Endothelial cell (in vitro differentiated cells): ENCODE measurements at regions not wholly inside any gene's neighbourhood (a gene's known extent, or its start where the extent isn't known, plus 50 kb on each side); places are given as distances from the start of the nearest gene placed in this dataset.

Source experiments
- DNase-seq: peaks from one replicate; pipeline ENCODE4 v3.0.0; 2021; ENCODE audit warnings: low spot score
- H3K27ac Mint-ChIP-seq: one replicate; pipeline ENCODE4 v1.8.0; 2021; ENCODE audit warnings: mixed read lengths, inconsistent platforms; ENCODE audit not compliant: unreplicated experiment
- H3K27me3 Mint-ChIP-seq: one replicate; pipeline ENCODE4 v1.8.0; 2021; ENCODE audit warnings: mild to moderate bottlenecking, moderate library complexity, mixed read lengths, inconsistent platforms; ENCODE audit not compliant: unreplicated experiment
- H3K36me3 Mint-ChIP-seq: one replicate; pipeline ENCODE4 v1.8.0; 2021; ENCODE audit warnings: mild to moderate bottlenecking, low read depth, mixed read lengths, inconsistent platforms; ENCODE audit not compliant: unreplicated experiment
- H3K4me1 Mint-ChIP-seq: one replicate; pipeline ENCODE4 v1.8.0; 2021; ENCODE audit warnings: mild to moderate bottlenecking, mixed read lengths, inconsistent platforms; ENCODE audit not compliant: unreplicated experiment
- H3K4me3 Mint-ChIP-seq: one replicate; pipeline ENCODE4 v1.8.0; 2021; ENCODE audit warnings: mild to moderate bottlenecking, mixed read lengths, inconsistent platforms; ENCODE audit not compliant: unreplicated experiment
- H3K9me3 Mint-ChIP-seq: one replicate; pipeline ENCODE4 v1.8.0; 2021; ENCODE audit warnings: mixed read lengths, inconsistent platforms; ENCODE audit not compliant: unreplicated experiment
- TF ChIP-seq, protein P1 (sequence below): fragments of 200-600 bp; sonication (generic); IDR thresholded peaks from one replicate; pipeline ENCODE4 v1.5.0; 2021; ENCODE audit warnings: antibody characterized with exemption; ENCODE audit not compliant: unreplicated experiment

DNA sequence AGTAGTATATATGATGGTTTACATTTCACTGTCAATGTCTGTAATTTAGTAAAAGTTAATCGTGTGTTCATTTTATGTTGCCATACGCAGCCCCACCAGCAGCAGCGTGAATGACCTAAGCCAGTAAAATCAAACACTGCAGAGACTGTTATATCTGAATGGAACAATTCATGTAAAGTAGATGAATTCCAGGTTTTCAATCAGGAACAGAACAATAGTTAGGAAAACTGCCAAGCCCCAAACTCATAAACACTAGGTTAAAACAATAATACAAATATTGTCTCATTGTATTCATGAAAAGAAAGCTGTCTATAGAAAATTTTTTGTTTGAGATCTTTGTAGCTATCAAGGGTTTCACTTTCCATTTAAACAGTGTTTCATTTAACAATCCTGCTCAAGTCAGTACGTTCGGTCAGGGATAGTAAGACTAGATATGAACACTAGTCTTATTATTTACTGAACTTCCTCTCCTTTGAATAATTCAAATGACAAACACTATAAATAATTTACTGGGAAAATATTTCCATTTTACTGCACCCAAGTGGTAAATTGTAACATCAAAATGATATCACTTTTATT, 256.8 kb upstream of the FLRT2 start:
- no peak overlapping the region for H3K4me3 Mint-ChIP-seq
- no peaks in the 10 kb centered on the region for H3K36me3 Mint-ChIP-seq
- no peaks in the 10 kb centered on the region for H3K9me3 Mint-ChIP-seq
- H3K27ac Mint-ChIP-seq, result no peak overlapping the region
- no peak for DNase-seq
- no peaks in the 10 kb centered on the region for H3K4me1 Mint-ChIP-seq
- no peaks in the 10 kb centered on the region for H3K27me3 Mint-ChIP-seq
- TF ChIP-seq, protein P1, sequence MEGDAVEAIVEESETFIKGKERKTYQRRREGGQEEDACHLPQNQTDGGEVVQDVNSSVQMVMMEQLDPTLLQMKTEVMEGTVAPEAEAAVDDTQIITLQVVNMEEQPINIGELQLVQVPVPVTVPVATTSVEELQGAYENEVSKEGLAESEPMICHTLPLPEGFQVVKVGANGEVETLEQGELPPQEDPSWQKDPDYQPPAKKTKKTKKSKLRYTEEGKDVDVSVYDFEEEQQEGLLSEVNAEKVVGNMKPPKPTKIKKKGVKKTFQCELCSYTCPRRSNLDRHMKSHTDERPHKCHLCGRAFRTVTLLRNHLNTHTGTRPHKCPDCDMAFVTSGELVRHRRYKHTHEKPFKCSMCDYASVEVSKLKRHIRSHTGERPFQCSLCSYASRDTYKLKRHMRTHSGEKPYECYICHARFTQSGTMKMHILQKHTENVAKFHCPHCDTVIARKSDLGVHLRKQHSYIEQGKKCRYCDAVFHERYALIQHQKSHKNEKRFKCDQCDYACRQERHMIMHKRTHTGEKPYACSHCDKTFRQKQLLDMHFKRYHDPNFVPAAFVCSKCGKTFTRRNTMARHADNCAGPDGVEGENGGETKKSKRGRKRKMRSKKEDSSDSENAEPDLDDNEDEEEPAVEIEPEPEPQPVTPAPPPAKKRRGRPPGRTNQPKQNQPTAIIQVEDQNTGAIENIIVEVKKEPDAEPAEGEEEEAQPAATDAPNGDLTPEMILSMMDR, result no peak

DNA sequence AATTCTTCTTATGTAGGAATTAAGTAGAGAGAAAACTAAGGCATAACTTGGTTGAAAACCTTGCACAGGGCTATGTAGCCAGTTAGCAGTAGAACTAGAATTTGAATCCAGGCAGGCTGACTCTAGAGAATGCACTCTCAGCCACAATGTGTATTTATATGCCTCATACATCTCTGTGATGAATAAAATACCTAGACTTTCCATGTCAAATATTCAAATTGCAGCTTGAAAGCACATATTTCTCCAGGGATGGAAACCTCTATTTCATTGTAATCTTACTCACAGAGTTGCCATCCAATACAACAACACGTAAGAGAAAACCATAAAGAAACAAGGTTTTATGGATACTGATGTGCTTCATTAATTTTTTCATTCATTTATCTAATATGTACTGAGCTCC, 256.0 kb upstream of the FLRT2 start:
- no peaks in the 10 kb centered on the region for H3K36me3 Mint-ChIP-seq
- TF ChIP-seq, protein P1, result no peak
- DNase-seq, result no peak

GRCh38 chr14:85276161-85276978, 253.6 kb upstream of the FLRT2 start:
- no peak overlapping the region for H3K27ac Mint-ChIP-seq
- H3K9me3 Mint-ChIP-seq, result no peaks in the 10 kb centered on the region
- no peak overlapping the region for H3K4me3 Mint-ChIP-seq
- TF ChIP-seq, protein P1, result no peak
- no peaks in the 10 kb centered on the region for H3K36me3 Mint-ChIP-seq
- H3K4me1 Mint-ChIP-seq, result peaks cover 1% of the 10 kb centered on the region
- no peak for DNase-seq
- no peaks in the 10 kb centered on the region for H3K27me3 Mint-ChIP-seq

More for the DNA sequence above, 256.0 kb upstream of the FLRT2 start:
- Mint-ChIP-seq H3K4me1 (no peaks in the 10 kb centered on the region), H3K27ac (no peak overlapping the region), H3K4me3 (no peak overlapping the region), H3K9me3 (no peaks in the 10 kb centered on the region), H3K27me3 (no peaks in the 10 kb centered on the region)

DNA sequence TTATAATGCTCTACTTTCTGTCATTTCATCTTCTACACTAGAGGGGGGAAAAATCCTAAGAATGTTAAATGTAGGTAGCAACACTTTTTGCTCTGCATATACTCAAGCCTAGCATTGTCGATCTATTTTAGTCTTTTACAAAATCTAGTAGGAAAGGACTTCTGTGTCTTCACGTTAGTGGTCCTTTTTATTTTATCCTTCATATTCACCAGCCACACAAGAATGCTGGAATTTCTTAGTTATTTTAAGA, 253.0 kb upstream of the FLRT2 start:
- Mint-ChIP-seq H3K27me3 (no peaks in the 10 kb centered on the region), H3K36me3 (no peaks in the 10 kb centered on the region), H3K4me3 (no peak overlapping the region), H3K9me3 (no peaks in the 10 kb centered on the region), H3K27ac (no peak overlapping the region), H3K4me1 (peaks cover 3% of the 10 kb centered on the region)
- TF ChIP-seq, protein P1, result no peak
- no peak for DNase-seq

- DNase-seq, result no peak
- no peak overlapping the region for H3K4me3 Mint-ChIP-seq
- TF ChIP-seq, protein P1, result no peak
- H3K36me3 Mint-ChIP-seq, result no peaks in the 10 kb centered on the region
- H3K27ac Mint-ChIP-seq, result no peak overlapping the region
- no peaks in the 10 kb centered on the region for H3K9me3 Mint-ChIP-seq
- no peaks in the 10 kb centered on the region for H3K27me3 Mint-ChIP-seq
- H3K4me1 Mint-ChIP-seq, result peaks cover 3% of the 10 kb centered on the region
Measured at GRCh38 chr14:85279407-85279806, 250.5 kb upstream of the FLRT2 start.
